SK-MEL-5 (cell line): ENCODE measurements at regions not wholly inside any gene's neighbourhood (a gene's known extent, or its start where the extent isn't known, plus 50 kb on each side); places are given as distances from the start of the nearest gene placed in this dataset.

ENCODE experiments used
- DNase-seq: peaks from one replicate; pipeline ENCODE4 v3.0.0-alpha.2; 2016; ENCODE audit warnings: low read depth, low spot score
- in situ Hi-C: cut with HindIII; loops from 2 replicates; pipeline ENCODE4 v1.10.0; 2016; ENCODE audit warnings: low sequenced_read_pairs, high pct_unique_total_duplicates, low pct_unique_long_range_greater_than_20kb

DNA sequence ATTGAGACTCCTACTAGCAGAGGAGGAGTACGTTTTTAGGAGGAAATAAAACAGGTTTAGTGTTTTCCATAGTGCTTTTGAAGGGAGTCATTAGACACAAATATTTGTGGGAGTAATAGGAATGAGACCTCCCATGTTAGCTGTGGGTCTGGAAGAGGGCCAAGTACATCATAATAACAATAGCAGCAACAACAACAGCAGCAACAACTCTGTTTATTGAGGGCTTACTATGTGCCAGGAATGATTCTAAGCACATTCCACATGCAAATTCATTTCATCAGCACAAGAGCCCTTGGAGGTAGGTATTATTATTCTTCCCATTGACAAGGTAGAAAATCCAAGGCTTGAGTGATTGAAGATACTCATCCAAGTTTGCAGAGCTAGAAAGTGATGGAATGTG lies 384.2 kb upstream of the RPS23 start:
- DNase-seq = no peak

DNA sequence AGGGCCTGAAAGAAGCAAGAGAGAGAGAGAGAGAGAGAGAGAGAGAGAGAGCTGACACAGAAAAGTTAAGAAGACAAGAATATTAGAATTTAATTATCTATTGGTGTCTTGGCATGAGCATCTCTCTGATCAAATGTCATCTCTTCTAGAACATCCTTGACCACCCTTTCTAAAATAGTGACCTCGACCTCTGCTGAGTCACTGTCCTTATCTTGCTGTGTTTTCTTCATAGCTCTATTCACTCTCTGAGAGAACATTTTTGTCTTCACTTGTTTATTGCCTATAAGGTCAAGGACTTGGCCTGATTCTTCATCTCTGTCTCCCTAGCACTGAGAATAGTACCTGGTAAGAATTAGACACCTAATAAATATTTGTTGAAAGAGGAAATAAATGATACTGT lies 383.8 kb upstream of the RPS23 start:
- in situ Hi-C loops = no loop called here
- DNase-seq = no peak

More for the DNA sequence above, 384.2 kb upstream of the RPS23 start:
- in situ Hi-C loops = no loop called here

DNA sequence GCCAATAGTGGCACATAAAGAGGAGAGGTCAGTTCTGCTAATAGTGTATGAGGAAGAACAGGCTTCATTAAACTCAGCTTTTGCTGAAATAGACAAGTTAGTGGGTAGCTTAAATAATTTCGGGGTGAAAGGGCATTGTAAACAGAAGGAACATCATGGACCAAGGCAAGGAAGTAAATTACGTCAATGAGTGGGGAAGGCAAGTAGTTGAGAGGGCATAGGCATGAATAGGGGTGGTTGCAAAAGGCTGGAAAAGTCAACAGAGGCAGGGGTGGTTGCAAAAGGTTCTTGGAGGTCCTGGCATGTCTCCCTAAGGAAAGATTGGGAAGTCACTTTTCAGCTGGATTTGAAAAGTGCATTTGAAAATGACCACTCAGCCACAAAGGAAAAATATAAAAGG lies 383.3 kb upstream of the RPS23 start:
- in situ Hi-C loops = no loop called here
- no peak for DNase-seq

DNA sequence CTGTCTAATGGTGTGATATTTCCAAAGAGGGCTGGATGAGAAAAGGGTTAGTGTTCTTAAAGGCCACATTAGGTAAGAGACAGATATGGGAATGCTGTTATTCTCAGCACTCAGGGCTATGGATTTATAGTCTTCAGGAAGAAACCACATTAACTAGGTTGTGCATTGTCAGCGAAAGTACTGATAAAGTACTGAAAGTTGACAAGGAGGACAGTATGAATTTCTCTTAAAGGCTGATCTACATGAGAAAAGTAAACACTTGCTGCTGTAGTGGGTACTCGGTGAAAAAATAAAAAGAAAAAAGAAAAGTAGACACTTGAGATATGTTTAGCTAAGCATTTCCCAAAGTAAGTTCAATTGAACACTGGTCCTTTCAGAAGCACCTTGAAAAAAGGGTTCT lies 381.0 kb upstream of the RPS23 start:
- in situ Hi-C loops = no loop called here
- no peak for DNase-seq

DNA sequence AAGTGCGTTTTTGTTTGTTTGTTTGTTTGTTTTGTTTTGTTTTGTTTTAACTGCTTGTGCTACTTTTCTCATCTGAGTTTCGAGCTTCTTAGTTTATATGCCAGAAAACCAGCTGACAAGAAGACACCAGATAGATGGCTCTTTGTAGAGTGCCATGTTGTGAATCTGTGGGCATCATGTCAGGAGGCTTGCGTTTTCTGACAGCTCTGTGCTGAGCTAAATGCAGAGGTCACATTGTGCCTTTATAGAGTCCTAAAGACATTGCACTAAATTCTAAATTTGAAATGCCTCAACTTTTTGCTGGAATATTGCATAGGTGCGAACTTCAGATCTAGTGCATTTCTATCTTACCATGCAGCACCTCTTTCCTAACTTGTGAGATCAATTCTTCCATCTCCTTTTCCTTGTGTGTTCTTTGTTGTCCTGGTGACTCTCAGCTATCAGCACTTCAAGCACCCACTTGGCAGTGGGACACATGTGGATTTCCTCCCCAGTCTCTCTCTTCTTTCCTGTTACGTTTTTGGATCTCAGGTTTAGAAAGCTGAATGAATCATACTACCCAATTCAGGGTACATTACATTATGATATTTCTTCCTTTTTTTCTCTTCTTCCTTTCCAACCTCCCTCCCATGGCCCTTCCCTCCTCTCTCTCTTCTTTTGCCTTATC lies 379.0 kb upstream of the RPS23 start:
- DNase-seq = no peak
- in situ Hi-C loops = no loop called here

DNA sequence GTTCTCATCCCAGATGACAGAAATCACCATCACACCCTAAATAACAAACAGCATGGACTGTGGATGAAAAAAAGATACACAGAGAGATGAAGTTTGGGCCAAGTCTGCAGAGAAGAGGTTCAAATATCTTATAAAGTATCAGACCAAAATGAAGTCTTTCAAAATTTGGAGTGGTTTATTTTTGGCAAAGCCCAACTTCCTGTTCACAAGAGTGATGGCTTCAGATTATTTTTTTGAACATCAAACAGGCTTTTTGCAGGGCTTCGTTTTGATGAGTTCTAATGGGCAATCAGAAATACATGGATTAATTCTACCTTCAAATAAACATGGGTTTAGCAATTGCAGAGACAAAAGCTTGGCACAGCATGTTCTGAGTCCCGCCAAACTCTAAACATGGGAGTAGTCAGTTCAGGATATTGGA lies 378.2 kb upstream of the RPS23 start:
- in situ Hi-C loops = no loop called here
- no peak for DNase-seq

DNA sequence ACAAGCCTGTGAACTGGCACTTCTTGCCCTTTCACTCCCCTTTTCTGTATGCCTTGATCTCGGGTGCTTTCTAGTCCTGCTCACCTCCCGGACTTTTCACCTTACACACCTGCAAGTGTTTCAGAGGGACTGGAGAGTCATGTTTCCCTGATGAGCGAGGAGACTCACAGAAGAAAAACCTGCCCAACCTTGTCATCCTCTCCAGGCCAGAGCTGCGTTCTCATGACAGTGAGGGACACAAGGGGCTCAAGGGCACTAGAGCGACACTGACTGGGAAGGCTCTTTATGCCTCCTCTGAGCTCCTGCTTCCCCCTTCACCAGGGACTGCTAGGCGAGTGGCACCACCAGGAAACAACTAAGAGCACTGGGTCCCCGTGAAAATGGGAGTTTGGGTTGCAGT lies 376.9 kb upstream of the RPS23 start:
- DNase-seq = no peak
- in situ Hi-C loops = no loop called here

DNA sequence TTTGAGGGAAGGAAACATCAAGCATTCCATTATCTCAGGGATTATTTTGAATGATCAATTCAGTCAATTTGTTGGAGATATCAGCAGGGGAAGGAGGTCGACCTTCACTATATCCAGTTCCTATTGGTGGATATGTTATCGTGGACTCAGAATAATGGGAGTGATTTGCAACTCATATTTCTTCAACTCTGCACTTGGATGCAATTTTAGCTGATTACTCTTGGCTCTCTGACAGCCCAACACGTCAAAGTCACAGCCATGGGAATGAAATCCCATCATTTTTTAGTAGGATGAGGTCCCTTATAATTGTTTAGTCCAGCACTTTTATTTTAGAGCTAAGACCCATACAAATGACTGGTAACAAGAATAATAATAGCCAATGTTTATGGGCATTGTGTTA lies 371.8 kb upstream of the RPS23 start:
- in situ Hi-C loops = no loop called here
- DNase-seq = no peak

DNA sequence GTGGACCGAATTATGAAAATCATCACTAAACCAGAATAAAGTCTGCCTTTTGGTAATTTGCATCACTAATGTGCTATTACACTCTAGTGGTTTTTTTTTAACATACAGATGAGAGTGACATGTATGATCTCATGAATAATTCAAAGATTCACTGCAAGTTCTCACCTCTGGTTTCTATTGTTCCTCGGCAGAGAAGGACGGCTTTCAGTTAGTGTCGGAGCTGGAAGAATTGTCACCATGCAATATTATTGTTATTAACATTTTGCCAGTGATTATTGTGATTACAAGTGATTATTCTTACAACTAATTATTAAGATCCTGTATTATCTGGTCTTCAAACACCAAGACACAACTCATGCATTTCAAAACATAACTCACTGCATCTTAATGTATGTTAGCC lies 366.6 kb upstream of the RPS23 start:
- in situ Hi-C loops = no loop called here

DNA sequence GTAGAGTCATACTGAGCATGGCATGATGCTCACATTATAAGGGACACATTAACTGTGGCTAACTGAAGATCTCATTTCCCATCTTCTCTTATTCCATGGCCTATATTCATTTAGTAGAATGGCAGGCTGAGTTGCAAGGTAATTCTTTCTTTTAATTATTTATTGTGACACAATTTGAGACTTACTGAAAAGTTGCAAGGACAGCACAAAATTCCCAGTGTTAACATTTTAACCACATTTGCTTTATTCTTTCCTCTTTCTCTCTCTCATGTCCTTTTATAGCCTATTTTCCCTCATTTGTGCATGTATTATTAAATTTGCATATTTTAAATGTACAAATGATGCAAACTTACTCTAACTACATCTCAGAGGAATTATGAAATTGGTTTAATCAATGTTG lies 366.1 kb upstream of the RPS23 start:
- in situ Hi-C loops = no loop called here
- no peak for DNase-seq

More for the DNA sequence above, 366.6 kb upstream of the RPS23 start:
- DNase-seq = no peak

DNA sequence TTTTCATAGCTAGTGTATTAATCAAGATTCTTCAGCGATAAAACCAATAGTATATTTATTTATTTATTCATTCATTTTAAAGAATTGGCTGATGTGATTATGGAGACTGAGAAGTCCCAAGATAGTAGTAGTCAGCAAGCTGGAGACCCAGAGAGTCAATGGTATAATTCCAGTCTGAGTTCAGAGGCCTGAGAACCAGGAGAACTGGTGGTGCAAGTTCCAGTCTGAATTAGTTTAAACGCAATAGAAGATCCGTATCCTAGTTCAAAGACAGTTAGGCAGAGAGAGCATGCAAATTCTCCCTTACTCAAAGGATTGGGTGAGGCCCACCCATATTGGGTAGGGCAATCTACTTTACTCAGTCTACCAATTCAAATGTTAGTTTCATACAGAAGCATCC lies 364.2 kb upstream of the RPS23 start:
- DNase-seq = no peak
- in situ Hi-C loops = no loop called here

DNA sequence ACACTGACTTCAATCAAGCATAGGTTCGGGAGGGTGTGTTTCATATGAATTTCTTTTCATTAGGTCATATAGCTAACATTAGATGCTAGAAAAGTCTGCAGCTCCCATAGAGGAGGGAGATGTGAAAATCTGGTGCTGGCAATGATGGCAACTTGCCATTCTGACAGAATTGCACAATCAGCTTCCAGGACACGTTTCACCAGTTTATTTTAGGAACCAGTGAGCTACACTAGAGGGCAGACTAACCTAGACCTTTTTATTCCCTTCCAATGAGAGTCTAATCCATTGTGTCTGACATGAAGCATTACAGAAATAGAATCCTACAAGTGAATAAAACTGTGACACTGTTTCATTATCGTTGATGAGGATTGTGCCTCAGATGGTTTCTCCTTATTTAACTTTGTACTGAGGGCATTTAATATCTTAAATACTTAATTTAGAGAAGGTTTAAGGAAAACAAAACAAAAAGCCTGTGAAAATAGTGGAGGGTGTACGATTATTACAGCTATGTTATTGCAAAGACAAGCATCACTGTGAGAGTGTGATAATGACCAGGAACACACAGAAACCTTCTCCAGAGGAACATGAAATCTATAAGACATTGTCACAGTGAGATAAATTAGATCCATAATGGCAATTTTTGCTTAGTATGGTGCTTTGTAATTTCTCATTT lies 363.3 kb upstream of the RPS23 start:
- in situ Hi-C loops = no loop called here
- peak; percentile 91 for DNase-seq

DNA sequence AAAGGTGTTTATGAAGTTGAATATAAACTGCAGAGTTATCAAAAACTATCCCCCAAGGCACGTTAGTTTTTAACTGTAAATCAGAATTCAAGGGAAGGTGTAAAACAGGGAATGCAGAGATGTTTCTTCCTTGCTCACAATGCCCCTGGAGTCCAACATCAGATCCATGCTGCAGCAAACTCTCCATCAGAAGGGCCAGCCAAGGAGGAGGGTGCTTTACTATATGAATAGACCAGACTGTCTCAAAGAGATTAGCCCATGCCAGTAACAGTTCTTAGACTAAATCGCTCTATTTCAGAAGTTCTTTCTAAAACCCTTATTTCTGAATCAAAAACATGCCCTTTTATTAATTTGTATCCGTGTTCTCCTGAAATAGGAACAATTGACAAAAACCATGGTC lies 362.8 kb upstream of the RPS23 start:
- in situ Hi-C loops = no loop called here
- peak; percentile 38 for DNase-seq

DNA sequence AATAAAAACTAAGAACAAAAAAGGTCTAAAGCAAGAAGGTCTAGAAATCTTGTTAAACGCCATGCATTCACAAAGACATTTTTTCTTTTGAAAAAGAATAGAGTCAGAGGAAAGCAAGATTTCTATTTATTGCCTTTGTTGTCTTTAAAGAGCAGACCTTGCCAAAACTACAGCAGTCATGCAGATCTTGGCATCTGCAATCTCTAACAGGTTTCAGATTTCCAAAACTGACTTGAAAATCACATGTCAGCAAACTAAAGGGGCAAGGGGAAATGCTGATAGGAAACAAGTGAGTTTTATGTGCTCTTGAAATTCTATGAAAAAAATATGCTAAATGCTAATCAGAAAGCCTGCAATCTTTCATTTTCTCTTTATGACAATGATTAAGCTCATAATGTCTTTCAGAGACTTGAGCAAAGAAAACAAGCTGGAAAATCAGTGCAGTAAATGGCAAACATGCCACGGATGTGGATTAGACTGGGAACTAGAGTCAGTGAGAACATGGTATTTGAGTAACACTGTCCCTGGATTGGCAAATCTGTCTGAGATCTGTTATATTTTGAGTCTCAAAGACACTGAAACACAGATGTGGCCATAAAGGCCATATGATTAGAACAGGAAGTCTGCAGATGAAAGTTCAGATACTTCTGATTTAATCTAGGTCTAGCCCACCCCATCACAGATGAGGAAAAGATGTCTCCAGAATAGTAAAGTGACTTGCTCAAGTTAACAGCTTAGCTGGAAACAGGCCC lies 361.4 kb upstream of the RPS23 start:
- DNase-seq = no peak
- in situ Hi-C loops = no loop called here

DNA sequence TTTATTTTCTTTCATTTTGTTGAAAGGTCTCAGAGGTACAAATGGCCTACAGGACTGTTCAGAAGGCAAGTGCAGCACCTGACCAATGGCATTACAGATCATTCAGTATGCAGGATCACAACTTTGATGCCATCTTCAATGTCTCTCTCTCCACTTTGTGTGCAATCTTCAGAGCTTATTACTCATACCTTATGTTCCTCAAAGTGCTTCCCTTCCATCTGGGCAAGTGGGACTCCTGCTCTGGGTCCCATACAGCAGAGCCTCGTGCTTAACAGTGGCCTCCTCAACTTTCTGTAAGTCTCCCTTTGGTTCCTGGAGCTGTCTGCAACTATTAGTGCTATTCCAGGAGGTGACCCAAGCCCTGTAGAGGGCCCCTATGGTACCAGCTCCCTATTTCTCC lies 358.4 kb upstream of the RPS23 start:
- no peak for DNase-seq
- in situ Hi-C loops = no loop called here

DNA sequence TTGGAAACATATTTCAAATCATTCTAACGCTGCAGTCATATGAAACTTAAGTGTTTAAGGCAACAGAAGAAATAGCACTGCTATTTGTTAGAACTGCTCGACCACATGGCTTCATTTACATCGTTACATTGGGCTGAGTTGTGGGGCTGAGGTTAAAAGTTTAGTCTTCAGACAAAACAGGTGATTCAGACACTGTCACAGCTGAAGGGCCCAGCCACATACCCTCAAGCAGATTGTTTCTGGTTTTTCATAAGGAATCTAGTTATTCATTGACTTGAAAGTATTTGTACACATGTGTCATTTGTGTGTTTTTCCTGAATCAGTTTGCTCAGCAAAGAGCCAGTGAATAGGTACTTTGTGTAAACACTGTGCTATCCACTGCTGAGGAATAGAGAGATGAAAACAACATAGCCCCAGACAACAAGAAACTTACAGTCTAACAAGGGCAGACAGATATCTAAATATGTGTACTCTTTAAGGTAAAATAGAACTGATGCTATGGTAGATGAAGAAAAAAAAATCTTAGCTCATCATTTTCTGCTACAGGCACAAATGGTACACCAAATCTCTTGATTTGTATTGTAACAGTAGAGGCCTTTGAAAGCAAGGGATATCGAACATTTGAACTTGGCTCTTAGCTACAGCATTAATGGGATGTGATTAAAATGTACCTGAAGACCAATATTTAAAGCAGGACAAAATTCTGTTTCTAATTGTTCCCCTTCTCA lies 357.6 kb upstream of the RPS23 start:
- DNase-seq = no peak
- in situ Hi-C loops = no loop called here

DNA sequence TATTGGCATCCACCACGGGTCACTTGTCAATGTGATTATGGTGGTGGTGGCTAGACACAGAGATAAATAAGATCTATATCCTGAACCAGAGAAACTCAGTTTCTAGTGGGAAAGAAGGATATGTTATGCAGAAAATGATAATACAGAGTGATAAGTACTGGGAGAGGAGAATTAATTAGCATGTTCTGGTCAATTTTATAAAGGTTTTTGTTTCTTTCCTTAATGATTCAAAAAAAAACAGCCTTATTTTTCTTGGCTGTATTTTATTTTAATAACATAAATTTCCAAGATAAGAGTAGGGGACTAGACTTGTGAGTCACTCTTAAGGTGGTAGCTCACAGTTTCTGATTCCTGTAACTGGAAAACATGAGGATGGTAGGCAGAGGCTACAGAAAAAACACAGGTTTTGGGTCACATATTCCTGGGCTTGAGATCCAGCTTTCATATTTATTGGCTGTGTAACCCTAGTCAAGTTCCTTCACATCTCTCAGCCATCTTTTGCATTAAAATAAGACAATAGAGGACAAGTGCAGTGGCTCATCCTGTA lies 350.3 kb upstream of the RPS23 start:
- DNase-seq = no peak
- in situ Hi-C loops = no loop called here
